H1 (cell line): ENCODE measurements at regions not wholly inside any gene's neighbourhood (a gene's known extent, or its start where the extent isn't known, plus 50 kb on each side); places are given as distances from the start of the nearest gene placed in this dataset.

Experiments used
- CTCF ChIA-PET: fragments of 300-600 bp; sonication (Branson Sonifier 250); formaldehyde crosslinking; loops from one replicate; lab custom pipeline; 2021; ENCODE audit not compliant: partially characterized antibody; lab: Charles Lee
- POLR2A ChIA-PET: fragments of 300-600 bp; sonication (Branson Sonifier 250); formaldehyde crosslinking; loops from one replicate; lab custom pipeline; 2021; ENCODE audit warnings: inconsistent platforms; ENCODE audit not compliant: partially characterized antibody; lab: Charles Lee
- DNase-seq, 2 experiments: peaks; one replicate each; pipeline versions ENCODE4 v3.0.0 to v3.0.0-alpha.2; 2010 to 2022; ENCODE audit warnings: low spot score in 2 of 2, low read depth in 1 of 2, mixed read lengths in 1 of 2
- FAIRE-seq: peaks from 2 replicates; lab custom pipeline; 2011; peaks lifted over from hg19 to GRCh38; lab: Jason Lieb, UNC
- H2AFZ ChIP-seq: 2 replicates; pipeline ENCODE4 v1.8.1; 2012; ENCODE audit warnings: low read length, inconsistent platforms
- H2AK5ac ChIP-seq: 2 replicates; pipeline ENCODE4 v1.6.1; 2013; ENCODE audit warnings: low read depth, low read length
- H2BK120ac ChIP-seq: replicated peaks from 2 replicates; pipeline ENCODE3; 2013; ENCODE audit warnings: low read depth, low read length, inconsistent platforms
- H2BK12ac ChIP-seq: 2 replicates; pipeline ENCODE4 v1.6.1; 2013; ENCODE audit warnings: low read depth, low read length
- H2BK15ac ChIP-seq: 2 replicates; pipeline ENCODE4 v1.6.1; 2013; ENCODE audit warnings: low read length
- H2BK20ac ChIP-seq: 2 replicates; pipeline ENCODE4 v1.6.1; 2013; ENCODE audit warnings: low read length
- H2BK5ac ChIP-seq: 2 replicates; pipeline ENCODE4 v1.6.1; 2013; ENCODE audit warnings: low read depth, low read length
- H3K14ac ChIP-seq: 2 replicates; pipeline ENCODE4 v1.6.1; 2013; ENCODE audit warnings: inconsistent platforms; ENCODE audit not compliant: insufficient read length
- H3K18ac ChIP-seq: 2 replicates; pipeline ENCODE4 v1.6.1; 2013; ENCODE audit warnings: low read length; ENCODE audit errors: extremely low read depth
- H3K23ac ChIP-seq: 2 replicates; pipeline ENCODE4 v1.6.1; 2013; ENCODE audit warnings: inconsistent platforms; ENCODE audit not compliant: insufficient read length
- H3K23me2 ChIP-seq: 2 replicates; pipeline ENCODE4 v1.6.1; 2013; ENCODE audit warnings: low read depth, low read length
- H3K27ac ChIP-seq: 2 replicates; pipeline ENCODE4 v1.6.1; 2011; ENCODE audit warnings: low read depth, low read length, inconsistent platforms
- H3K27me3 ChIP-seq, 4 experiments: replicated peaks in 1 of 4; 1 replicate in 1 of 4; 2 replicates in 3 of 4; pipeline versions ENCODE4 v1.6.1 to v1.8.1; 2011 to 2013; ENCODE audit warnings: low read length in 3 of 4, mild to moderate bottlenecking in 3 of 4, inconsistent platforms in 2 of 4, mixed read lengths in 2 of 4, moderate library complexity in 1 of 4; ENCODE audit not compliant: control insufficient read depth in 3 of 4, insufficient read depth in 3 of 4; ENCODE audit errors: extremely low read depth in 1 of 4
- H3K36me3 ChIP-seq, 4 experiments: 2 replicates each; pipeline versions ENCODE4 v1.6.1 to v1.8.1; 2011 to 2013; ENCODE audit warnings: mild to moderate bottlenecking in 4 of 4, low read length in 3 of 4, moderate library complexity in 2 of 4, control low read depth in 1 of 4, inconsistent platforms in 1 of 4; ENCODE audit not compliant: insufficient read depth in 4 of 4, control insufficient read depth in 2 of 4
- H3K4ac ChIP-seq: replicated peaks from 2 replicates; pipeline ENCODE3; 2013; ENCODE audit warnings: low read length, low read depth, mixed read lengths, inconsistent platforms; ENCODE audit not compliant: insufficient read length
- H3K4me1 ChIP-seq, 4 experiments: replicated peaks in 1 of 4; 1 replicate in 1 of 4; 2 replicates in 3 of 4; pipeline versions ENCODE4 v1.6.1 to v1.8.1; 2011 to 2013; ENCODE audit warnings: low read length in 3 of 4, inconsistent platforms in 2 of 4, mixed read lengths in 1 of 4; ENCODE audit not compliant: insufficient read depth in 4 of 4, control insufficient read depth in 3 of 4
- H3K4me2 ChIP-seq, 2 experiments: 2 replicates each; pipeline versions ENCODE4 v1.6.1 to v1.8.1; 2011 to 2013; ENCODE audit warnings: low read depth in 2 of 2, low read length in 2 of 2, control low read depth in 1 of 2, inconsistent platforms in 1 of 2, mild to moderate bottlenecking in 1 of 2; ENCODE audit not compliant: insufficient read depth in 1 of 2
- H3K4me3 ChIP-seq, 4 experiments: fragments of 200-600, 300-600 bp in 1 of 4; sonication (generic), shearing (Covaris generic), sonication (Bioruptor Twin) in 1 of 4; 2 replicates each; pipeline versions ENCODE4 v1.5.1 to v1.8.1; 2011 to 2016; ENCODE audit warnings: low read length in 4 of 4, low read depth in 3 of 4, control low read depth in 2 of 4, inconsistent platforms in 2 of 4, mild to moderate bottlenecking in 2 of 4, mixed read lengths in 1 of 4, moderate library complexity in 1 of 4; ENCODE audit not compliant: insufficient read depth in 2 of 4; ENCODE audit errors: extremely low read depth in 1 of 4
- H3K56ac ChIP-seq: replicated peaks from 2 replicates; pipeline ENCODE3; 2013; ENCODE audit warnings: low read depth, mild to moderate bottlenecking, mixed read lengths, low read length, inconsistent platforms; ENCODE audit not compliant: insufficient read length
- H3K79me1 ChIP-seq: 2 replicates; pipeline ENCODE4 v1.6.1; 2013; ENCODE audit warnings: low read depth, low read length, control low read depth
- H3K79me2 ChIP-seq, 2 experiments: 2 replicates each; pipeline versions ENCODE4 v1.6.1 to v1.8.1; 2012 to 2013; ENCODE audit warnings: low read length in 2 of 2, mild to moderate bottlenecking in 2 of 2, inconsistent platforms in 1 of 2; ENCODE audit not compliant: insufficient read depth in 2 of 2, control insufficient read depth in 1 of 2
- H3K9ac ChIP-seq, 4 experiments: replicated peaks in 1 of 4; 1 replicate in 1 of 4; 2 replicates in 3 of 4; pipeline versions ENCODE4 v1.6.1 to v1.8.1; 2011 to 2013; ENCODE audit warnings: low read depth in 3 of 4, low read length in 3 of 4, control low read depth in 2 of 4, mild to moderate bottlenecking in 2 of 4, moderate library complexity in 2 of 4, inconsistent platforms in 1 of 4; ENCODE audit errors: extremely low read depth in 1 of 4
- H3K9me3 ChIP-seq, 2 experiments: 2 replicates each; pipeline versions ENCODE4 v1.6.1 to v1.8.1; 2012 to 2013; ENCODE audit warnings: mild to moderate bottlenecking in 2 of 2, moderate library complexity in 2 of 2, control low read depth in 1 of 2, inconsistent platforms in 1 of 2, low read depth in 1 of 2, low read length in 1 of 2, mixed read lengths in 1 of 2; ENCODE audit not compliant: insufficient read depth in 2 of 2
- H4K20me1 ChIP-seq, 2 experiments: replicated peaks in 1 of 2; 2 replicates each; pipeline versions ENCODE3 to v1.8.1; 2011 to 2013; ENCODE audit warnings: inconsistent platforms in 2 of 2, low read length in 2 of 2, mild to moderate bottlenecking in 1 of 2; ENCODE audit not compliant: insufficient read depth in 2 of 2, control insufficient read depth in 1 of 2
- H4K5ac ChIP-seq: 2 replicates; pipeline ENCODE4 v1.6.1; 2013; ENCODE audit warnings: low read length, low read depth, mixed read lengths, inconsistent platforms; ENCODE audit not compliant: insufficient read length
- H4K8ac ChIP-seq: 2 replicates; pipeline ENCODE4 v1.8.0; 2013; ENCODE audit warnings: mild to moderate bottlenecking, moderate library complexity, low read length, inconsistent platforms; ENCODE audit not compliant: insufficient read depth; ENCODE audit errors: extremely low read depth
- H4K91ac ChIP-seq: replicated peaks from 2 replicates; pipeline ENCODE3; 2013; ENCODE audit warnings: low read length, mixed read lengths, inconsistent platforms; ENCODE audit not compliant: insufficient read length
- ASH2L ChIP-seq: fragments of 200-600, 300-600 bp; sonication (generic); IDR thresholded peaks from one replicate; pipeline ENCODE4 v1.7.1; 2017; ENCODE audit warnings: low read length
- CBX8 ChIP-seq: fragments of 300-800, 300-1000 bp; sonication (generic); IDR thresholded peaks from 2 replicates; pipeline ENCODE4 v1.7.1; 2016; ENCODE audit warnings: low read depth, low read length, borderline replicate concordance
- CHD2 ChIP-seq: IDR thresholded peaks from 2 replicates; pipeline ENCODE4 v1.6.1; 2012; ENCODE audit warnings: low read length, improper control_type of control experiment
- CREB1 ChIP-seq: IDR thresholded peaks from 2 replicates; pipeline ENCODE4 v1.6.1; 2012; ENCODE audit warnings: inconsistent platforms
- HDAC6 ChIP-seq: IDR thresholded peaks from one replicate; pipeline ENCODE4 v1.7.1; 2012; ENCODE audit warnings: low read depth, mild to moderate bottlenecking, inconsistent platforms, low read length, moderate library complexity
- MAFK ChIP-seq: IDR thresholded peaks from 2 replicates; pipeline ENCODE4 v1.6.1; 2012; ENCODE audit warnings: low read depth, mild to moderate bottlenecking, improper control_type of control experiment, low read length
- TBP ChIP-seq: IDR thresholded peaks from 2 replicates; pipeline ENCODE4 v1.6.1; 2011; ENCODE audit warnings: low read depth, low read length, improper control_type of control experiment
- TF ChIP-seq, protein P1 (sequence below): IDR thresholded peaks from 2 replicates; pipeline ENCODE4 v1.6.1; 2012; ENCODE audit warnings: inconsistent platforms

- FAIRE-seq (no peak), DNase-seq (no peak)
- no peaks in the 10 kb centered on the region for H3K79me1 ChIP-seq
- no peak overlapping the region for H4K91ac ChIP-seq
- no peak overlapping the region for H2AK5ac ChIP-seq
- H2BK15ac ChIP-seq = no peak overlapping the region
- H2BK12ac ChIP-seq = no peak overlapping the region
- no peak overlapping the region for H3K56ac ChIP-seq
- H4K5ac ChIP-seq = no peak overlapping the region
- no peak overlapping the region for H3K14ac ChIP-seq
- H3K18ac ChIP-seq = no peak overlapping the region
- H4K20me1 ChIP-seq = no peaks in the 10 kb centered on the region
- no peak overlapping the region for H3K27ac ChIP-seq
- no peak overlapping the region for H3K9ac ChIP-seq
- no peaks in the 10 kb centered on the region for H3K9me3 ChIP-seq
- no peaks in the 10 kb centered on the region for H3K23me2 ChIP-seq
- ChIA-PET CTCF (interaction anchor here (1.6 kb wide), 1 partner anchor 11 kb away, joined by 3 read pairs; no protein-coding TSS in a partner anchor), POLR2A (no interaction called here)
- H2AFZ ChIP-seq = no peak overlapping the region
- no peak overlapping the region for H3K23ac ChIP-seq
- no peak overlapping the region for H2BK5ac ChIP-seq
- TF ChIP-seq TBP (no peak), ASH2L (no peak), HDAC6 (no peak), CHD2 (no peak), CREB1 (no peak), MAFK (peak; percentile 88), CBX8 (no peak)
- TF ChIP-seq, protein P1, sequence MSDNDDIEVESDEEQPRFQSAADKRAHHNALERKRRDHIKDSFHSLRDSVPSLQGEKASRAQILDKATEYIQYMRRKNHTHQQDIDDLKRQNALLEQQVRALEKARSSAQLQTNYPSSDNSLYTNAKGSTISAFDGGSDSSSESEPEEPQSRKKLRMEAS = no peak
- H2BK20ac ChIP-seq = no peak overlapping the region
- H3K4ac ChIP-seq = no peak overlapping the region
- no peak overlapping the region for H3K4me3 ChIP-seq
- no peak overlapping the region for H3K4me2 ChIP-seq
- no peak overlapping the region for H2BK120ac ChIP-seq
- peaks cover 0 to 2% (median 0%) of the 10 kb centered on the region in 4 experiments; a peak in 1 of 8 replicates for H3K36me3 ChIP-seq
- no peaks in the 10 kb centered on the region for H3K79me2 ChIP-seq
- peaks cover 0 to 3% (median 0%) of the 10 kb centered on the region in 4 experiments; a peak in 2 of 7 replicates for H3K4me1 ChIP-seq
- H3K27me3 ChIP-seq = no peaks in the 10 kb centered on the region
- no peak overlapping the region for H4K8ac ChIP-seq
Observed at GRCh38 chr3:167938516-167938915, 157.2 kb downstream of the GOLIM4 start.
